GM18867 (cell line): ENCODE measurements at regions not wholly inside any gene's neighbourhood (a gene's known extent, or its start where the extent isn't known, plus 50 kb on each side); places are given as distances from the start of the nearest gene placed in this dataset.

Experiments used
- ATAC-seq: cut with Tn5 transposase; IDR thresholded peaks from one replicate; pipeline ENCODE4 v1.9.1; 2021; ENCODE audit warnings: mild to moderate bottlenecking, moderate library complexity; ENCODE audit not compliant: unreplicated experiment

DNA sequence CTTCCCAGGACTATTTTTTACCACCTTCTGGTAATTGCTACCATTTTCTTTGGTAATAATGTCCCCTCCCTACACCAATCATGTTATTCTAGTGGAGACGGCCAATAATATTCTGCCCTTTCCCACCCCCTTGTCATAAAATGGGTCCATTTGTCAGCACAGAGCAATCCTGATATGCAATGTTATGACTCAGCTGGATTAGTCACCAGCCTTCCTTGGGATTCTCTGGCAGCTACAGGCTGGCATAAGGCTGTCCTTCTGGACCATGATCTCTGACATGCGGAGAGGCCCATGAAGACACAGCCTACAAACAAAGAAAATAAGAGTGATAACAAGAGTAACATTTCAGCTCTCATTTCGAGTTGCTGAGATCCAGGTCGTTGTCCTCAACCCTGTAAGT is 222.0 kb upstream of the CPNE8 start:
- ATAC-seq, result no peak

DNA sequence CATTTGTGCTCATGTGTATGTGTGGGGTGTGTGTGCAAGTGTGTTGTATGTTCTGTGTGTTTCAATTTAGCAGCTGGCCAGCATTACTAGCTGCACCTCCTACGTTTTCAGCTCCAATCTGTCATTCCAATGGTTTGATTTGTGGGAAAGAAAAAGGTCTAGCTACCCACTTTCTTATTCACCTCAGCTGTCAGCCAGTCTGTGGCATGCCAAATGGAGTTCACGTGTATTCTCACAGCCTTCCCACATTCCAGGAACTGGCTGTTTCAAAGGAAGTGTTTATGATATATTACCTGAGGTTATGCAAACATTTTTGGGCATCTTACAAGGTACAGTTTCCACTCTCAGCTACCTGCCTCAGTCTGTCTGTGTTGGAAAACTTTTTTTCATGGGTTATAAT is 220.2 kb upstream of the CPNE8 start:
- no peak for ATAC-seq

DNA sequence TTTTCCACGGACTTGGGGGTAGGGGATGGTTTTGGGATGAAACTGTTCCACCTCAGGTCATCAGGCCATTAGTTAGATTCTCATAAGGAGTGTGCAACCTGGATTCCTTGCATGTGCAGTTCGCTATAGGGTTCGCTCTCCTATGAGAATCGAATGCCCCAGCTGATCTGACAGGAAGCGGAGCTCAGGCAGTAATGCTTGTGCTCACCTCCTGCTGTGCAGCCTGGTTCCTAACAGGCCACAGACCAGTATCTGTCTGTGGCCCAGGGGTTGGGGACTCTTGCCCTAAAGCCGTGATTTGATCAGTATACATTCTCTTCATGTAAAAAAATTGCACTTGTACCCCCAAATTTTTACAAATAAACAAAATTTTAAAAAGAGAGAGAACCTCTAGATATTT is 219.4 kb upstream of the CPNE8 start:
- no peak for ATAC-seq

DNA sequence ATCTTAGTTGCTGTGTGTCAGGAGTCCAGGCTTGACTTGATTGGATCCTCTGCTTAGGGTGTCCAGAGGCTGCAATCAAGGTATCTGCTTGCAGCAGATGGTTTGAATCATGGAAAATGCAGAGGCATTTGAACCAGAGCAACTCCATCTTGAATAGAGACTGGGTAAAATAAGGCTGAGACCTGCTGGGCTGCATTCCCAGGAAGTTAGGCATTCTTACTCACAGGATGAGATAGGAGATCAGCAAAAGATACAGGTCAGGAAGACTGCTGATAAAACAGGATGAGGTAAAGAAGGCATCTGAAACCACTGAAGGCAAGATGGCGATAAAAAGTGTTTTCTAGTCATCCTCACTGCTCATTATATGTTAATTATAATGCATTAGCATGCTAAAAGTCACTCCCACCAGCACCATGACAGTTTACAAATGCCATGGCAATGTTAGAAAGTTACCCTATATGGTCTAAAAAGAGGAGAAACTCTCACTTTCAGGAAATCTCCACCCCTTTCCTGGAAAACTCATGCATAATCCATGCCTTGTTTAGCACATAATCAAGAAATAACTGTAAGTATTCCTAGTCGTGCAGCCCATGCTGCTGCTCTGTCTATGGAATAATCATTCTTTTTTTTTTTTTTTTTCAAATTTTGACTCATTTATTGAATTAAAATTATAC is 218.3 kb upstream of the CPNE8 start:
- ATAC-seq, result no peak

DNA sequence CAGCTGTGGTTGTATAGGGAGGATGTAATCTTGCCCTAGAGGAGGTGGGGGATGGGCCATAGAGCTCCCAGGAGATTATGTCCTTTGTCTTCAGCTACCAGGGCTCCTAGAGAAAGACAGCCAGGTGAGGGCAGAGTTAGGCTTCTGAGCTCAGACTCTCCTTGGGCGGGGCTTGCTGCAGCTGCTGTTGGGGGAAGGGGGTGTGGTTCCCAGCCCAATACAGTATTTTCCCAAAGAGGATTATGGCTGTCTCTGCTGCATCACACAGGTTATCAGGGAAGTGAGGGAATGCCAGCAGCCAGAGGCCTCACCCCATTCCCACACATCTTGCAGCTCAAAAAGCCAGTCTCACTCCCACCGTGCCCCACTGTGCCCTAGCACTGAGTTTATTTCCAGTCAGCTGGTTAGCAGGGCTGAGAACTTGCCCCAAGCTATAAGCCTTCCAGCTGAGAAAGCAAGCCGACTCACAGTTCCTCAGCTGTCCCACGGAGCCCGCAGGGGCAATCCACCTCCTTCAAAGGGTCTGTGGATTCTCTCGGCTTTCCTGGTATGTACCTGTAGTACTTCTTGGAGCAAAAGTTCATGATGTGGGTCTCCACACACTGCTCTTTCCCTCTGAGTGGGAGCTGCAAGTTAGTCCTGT is 217.3 kb upstream of the CPNE8 start:
- ATAC-seq, result no peak

DNA sequence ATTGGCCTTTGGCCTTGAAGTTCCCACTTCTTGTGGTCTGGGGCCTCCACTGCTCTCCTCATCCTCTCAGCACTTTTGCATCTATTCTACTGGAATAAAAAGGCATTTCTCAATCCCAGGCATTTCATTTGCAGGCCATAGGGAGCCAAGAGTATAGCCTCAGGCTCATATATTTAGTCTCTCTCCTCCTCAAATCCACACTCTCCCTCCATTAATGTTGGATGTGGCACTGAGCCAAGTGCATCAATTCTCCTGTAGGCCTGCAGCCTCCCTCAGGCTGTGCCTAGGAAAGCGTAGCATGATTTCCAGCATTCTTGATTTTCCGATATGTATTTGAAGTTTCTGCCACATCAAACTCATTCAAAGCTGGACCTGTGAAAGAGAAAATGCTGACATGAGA is 211.5 kb upstream of the CPNE8 start:
- no peak for ATAC-seq

DNA sequence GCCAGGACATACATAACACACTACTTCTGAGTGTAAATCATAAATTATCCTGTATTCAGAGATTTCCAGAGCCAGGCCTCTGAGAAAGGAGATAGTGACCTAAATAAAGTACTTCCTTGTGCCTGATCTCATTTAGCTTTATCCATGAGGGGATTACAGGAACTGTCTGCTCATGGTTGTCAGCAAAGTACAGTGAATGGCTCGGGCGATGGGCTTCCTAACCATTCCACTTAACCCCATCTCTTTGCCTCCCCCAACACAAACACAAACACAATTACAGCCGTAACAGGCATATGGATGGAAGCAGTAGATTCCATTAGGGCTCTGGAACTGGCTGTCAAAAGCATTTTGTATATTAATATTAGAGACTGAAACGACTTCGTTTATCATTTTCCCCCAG is 206.7 kb upstream of the CPNE8 start:
- ATAC-seq, result no peak

DNA sequence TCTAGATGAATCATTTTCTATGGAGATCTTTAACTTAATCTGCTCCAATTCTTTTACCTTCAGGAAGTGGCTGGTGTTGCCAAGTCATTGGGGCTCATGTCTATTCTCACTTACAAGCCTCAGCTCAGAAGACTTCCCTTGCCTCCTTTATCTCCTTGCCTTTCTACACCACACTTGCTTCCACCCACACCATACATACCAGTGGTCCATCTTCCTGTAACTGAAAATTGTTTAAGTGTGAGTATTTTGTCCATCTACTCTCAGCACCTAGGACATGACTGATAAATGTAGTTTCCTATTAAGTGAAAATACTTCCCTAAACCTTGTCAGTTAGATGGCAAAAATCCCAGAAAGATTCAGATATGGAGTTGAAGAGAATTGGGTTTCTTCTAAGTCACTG is 199.7 kb upstream of the CPNE8 start:
- no peak for ATAC-seq

DNA sequence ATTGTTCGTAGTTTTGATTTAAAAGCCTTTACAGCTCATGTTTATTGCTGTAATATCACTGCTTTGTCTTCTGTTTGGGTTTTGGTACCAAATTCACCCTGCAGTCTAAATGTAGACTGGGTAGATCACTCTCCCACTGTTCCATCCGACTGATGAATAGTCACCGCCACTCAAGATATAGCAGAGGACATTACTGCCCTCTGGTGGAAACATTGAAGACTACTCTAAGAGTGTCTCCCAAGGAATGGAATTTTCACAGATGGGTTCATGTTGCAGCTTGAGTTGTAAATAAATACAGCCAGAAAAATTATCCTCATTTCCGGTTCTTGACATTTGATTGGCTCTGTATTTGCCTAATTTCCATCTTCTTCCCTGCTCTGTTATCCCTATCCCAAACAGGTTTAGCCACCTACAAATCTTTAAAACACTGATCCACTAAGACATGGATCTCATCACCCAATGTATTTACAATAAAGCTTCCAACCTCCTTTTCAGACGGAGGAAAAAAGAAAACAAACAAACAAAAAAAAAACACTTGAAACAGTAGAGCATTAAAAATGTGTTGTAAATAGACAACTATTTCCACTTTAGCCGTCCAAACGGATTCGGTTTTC is 198.3 kb upstream of the CPNE8 start:
- peak; percentile 98 for ATAC-seq

DNA sequence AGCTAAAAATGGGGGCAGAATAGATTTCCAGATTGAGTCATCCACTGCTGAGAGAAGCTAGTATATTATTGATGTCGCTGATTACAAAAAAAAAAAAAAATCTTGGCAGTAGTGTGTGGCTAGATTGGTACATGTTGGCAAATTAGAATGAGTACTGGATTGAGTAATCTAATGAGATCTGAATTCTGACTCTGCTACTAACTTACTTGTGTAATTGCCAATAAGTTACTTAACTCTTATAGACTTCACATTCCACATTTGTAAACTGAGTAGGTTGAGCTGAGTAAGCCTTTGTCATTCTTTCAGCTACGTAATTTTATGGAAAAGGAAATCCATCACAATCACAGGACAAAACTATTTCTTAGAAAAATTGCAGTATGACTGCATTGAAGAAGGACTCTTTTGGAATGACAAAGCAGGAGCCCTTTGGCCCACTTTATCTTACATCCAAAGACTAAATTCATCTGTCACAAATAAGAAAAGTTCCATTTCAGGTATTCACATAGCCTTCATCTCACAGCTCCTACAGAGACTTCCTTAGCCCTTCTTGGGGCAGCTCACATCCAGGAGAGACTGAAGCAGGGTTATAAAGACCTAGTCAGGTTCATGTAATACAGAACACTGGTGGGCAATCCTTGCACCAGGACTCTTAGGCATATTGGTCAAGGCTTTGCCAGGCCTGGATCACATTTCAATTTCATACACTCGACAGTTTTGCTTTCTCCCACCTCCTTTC is 197.3 kb upstream of the CPNE8 start:
- ATAC-seq, result no peak

DNA sequence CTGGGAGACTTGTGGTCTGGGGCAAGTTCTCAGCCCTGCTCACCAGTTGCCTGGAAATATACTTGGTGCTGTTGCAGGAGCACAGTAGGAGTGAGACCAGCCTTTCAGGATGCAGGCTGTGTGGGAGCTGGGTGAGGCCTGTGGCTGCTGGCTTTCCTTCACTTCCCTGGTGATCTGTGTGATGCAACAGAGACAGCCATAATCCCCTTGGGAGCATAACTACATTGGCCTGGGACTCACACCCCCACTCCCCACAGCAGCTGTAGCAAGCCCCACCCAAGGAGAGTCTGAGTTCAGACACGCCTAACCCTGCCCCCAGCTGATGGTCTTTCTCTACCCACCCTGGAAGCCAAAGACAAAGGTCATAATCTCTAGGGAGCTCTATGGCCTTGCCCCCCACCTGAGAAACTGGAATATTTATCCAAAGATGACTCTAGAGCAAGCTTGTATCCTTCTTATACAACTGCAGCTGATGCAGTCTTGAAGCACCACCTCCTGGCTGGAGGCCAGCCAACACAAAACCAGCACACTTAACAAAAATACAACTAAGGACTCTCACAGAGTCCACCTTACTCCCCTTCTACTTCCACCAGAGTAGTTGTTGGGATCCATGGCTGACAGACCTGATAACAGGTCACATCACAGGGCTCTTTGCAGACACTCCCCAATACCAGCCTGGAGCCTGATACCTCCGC is 190.4 kb upstream of the CPNE8 start:
- no peak for ATAC-seq

DNA sequence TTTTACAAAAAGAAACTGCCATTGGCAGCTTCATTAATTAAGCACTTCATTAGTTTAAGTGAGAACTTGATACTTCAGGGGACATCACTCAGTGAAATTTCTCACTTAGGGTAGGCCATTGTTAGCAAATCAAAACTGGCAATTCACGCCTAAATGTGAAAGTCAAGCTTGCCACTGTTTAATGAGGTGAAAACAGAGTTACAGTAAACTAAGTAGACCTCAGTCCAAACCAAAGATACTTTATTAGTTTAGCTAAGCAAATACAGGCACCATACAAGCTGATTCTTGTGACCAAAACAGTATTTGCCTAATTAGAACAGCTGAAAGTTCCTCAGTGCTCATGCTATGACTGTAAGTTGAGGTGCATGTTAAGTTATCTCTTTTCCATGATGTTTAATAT is 176.5 kb upstream of the CPNE8 start:
- ATAC-seq, result peak; percentile 66

DNA sequence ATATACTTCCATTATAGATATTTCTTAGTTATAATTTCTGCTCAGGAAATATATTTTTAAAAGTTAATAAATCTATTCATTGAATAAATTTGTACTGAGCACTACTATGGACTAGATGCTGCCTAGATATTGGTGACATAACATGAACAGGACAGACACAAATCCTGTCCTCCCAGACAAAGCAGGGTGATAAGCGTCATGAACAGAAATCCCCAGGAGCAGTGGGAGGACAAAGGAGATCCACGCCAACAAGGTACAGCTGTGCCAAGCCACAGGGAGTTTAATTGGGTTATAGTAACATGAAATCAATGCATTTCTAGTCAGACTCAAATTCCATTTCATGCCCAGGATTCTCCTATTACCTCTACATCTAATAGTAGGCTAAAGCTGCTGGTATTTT is 171.8 kb upstream of the CPNE8 start:
- no peak for ATAC-seq

DNA sequence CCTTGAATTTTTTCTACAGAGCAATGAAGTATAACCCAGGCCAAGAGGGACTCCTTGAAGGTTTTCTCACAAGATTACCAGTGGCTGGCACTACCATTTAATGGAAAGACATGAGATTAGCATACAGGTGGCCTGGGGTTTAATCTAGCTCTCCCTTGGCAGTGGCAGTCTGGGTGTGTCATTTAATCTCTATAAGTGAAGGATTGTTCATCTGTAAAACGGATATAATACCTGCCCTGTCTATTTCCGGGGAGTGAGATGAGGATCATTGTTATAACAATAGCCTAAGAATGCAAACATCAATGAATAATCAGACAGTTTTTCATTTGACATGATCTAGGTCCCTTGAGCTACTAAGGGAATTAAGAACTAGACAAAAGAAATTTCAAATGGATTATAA is 168.7 kb upstream of the CPNE8 start:
- no peak for ATAC-seq

DNA sequence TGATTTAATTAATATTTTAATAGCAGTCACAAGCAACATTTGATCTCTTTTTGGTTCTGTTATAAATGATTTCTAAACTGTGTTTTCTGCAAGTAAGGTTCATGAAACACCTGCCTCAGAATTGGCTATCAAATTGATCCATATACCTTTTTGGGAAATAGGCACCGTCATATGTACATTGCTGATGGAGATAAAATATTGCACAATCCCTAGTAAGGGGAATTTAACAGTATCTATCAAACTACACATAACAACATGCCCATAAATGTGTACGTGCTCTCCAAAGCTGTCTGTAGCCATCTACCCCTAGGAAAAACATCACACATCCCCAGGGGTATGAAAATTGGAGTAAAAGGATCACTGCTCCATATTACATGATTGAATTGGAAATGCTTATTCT is 167.3 kb upstream of the CPNE8 start:
- no peak for ATAC-seq

DNA sequence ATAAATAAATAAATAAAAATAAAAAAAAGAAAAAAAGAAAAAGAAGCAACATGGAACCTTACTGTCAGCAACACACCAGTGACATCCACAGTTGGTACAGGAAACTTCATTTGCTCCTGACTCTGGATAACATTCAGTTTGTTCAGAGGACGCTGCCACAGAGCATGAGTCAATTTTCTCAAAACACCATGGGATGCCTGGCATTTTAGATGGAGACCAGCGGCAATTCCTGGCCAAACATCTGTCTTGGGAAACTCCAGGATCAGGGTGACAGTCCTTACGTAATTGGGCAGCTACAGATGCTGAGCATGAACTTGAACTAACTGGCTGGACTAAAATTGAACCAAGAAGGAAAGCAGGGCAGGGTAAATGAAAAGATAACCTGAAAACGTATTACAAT is 166.2 kb upstream of the CPNE8 start:
- ATAC-seq, result no peak

DNA sequence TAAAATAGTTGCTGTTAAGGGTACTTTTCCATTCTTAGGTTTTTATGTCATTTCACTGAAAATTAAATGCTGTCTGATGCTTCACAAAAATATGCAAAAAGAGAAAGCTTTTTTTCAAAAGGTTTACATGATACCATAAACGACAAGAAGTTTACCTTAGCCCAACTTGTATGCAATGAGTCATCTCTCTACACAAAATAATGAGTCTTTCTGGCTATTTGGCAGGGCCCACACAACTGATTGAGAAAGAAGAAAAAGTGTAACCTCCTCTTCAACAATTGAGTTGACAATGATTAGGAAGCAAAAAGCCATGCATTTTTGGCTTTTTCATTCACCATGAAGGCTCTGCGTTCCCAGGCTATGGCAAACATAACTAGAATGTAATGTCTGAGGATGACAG is 165.4 kb upstream of the CPNE8 start:
- ATAC-seq, result no peak

DNA sequence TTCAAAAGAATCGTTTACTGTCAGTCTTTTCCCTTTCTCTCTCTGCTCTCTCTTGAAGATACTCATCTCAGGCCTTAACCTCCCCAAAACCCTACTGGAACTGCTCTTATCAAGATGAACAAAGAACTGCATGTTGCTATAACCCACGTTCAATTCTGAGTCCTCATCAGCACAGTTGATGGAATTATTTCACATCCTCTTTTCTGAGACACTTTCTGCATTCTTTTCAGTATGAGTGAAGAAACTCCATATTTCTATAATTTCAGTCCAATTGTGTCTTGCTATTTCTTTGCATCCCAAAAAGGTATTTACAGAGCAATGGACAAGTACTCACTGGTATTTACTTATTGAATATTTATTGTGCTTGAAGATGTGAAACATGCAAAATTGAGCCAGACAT is 160.1 kb upstream of the CPNE8 start:
- no peak for ATAC-seq

DNA sequence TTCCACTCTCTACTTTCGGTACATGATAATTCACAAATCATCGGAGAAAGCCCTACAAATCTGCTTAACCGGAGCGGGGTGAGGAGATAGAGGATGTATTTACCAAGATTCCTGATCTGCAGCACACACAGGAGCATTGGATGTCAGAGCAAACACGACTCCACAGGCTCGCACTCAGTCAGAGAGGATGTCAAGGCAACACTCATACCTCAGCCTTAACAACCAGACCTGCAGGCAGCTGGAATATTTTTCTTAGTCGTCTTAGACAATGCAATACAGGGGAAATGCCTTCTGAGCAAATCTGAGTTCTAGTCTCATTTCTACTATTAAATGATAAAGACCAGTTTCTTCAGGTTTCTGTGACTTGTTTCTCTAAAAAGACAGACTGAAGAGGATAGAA is 159.3 kb upstream of the CPNE8 start:
- no peak for ATAC-seq

DNA sequence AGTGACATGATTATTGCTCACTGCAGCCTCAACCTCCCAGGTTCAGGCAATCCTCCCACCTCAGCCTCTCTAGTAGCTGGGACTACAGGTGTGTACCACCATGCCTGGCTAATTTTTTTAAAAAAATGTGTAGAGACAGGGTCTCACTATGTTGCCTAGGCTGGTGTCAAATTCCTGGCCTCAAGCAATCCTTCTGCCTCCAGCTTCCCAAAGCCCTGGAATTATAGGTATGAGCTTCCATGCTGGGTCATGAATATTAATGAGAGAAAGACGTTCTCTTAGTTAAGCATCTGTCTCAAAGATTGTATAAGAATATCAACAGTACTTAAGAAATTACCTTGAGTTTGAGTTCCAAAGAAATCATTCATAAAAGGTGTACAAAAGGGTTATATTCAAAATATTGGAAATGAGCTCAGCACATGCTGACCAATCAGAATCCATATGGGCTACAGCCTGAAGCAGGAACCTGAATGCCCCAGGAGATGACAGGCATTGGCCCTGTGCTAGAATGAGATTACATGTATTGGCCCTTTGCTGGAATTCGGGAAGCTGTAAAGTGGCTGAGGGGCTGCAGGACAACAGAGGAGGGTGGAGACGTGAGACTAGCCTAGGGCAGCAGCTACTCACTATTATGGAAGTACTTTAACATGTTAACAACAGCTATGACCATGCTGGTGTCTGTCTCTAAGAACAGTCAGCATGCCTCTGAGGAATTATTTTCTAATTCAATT is 157.0 kb upstream of the CPNE8 start:
- ATAC-seq, result no peak

DNA sequence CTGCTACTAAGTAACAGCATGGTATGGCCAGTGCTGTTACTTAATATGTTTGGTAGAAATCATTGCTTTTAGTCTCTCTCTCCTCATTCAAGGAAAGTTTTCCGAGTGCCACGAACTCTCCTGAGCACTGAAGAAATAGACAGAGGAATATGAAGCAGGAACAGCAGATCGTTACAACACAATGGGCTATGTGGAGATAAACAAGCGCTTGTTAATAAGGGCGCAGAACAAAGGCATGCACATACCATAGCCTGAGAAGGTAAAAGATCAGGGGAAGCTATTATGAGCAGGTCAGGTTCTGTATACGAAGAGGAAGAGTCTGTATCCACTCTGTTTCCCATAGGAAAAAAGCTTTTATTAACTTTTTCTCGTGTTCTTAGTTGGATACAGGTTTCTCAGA is 156.2 kb upstream of the CPNE8 start:
- no peak for ATAC-seq
